Activated T-helper 17 cell treated with anti-CD3 and anti-CD28 coated beads, Interleukin-2, amount 50 U/mL, for 72 hours (primary cell): ENCODE measurements at regions not wholly inside any gene's neighbourhood (a gene's known extent, or its start where the extent isn't known, plus 50 kb on each side); places are given as distances from the start of the nearest gene placed in this dataset.

Source experiments
- ATAC-seq: fragments of 150-1000 bp; cut with Tn5 transposase; replicated peaks from 2 replicates; pipeline ENCODE4 v1.10.0; 2021; ENCODE audit warnings: mild to moderate bottlenecking, moderate library complexity
- H3K27ac Mint-ChIP-seq: one replicate; pipeline ENCODE4 v1.8.0; 2022; ENCODE audit warnings: mixed read lengths
- H3K27me3 Mint-ChIP-seq: one replicate; pipeline ENCODE4 v1.8.0; 2022; ENCODE audit warnings: mixed read lengths
- H3K36me3 Mint-ChIP-seq: one replicate; pipeline ENCODE4 v1.8.0; 2022; ENCODE audit warnings: low read depth, mild to moderate bottlenecking, mixed read lengths
- H3K4me1 Mint-ChIP-seq: one replicate; pipeline ENCODE4 v1.8.0; 2022; ENCODE audit warnings: mixed read lengths
- H3K4me3 Mint-ChIP-seq: one replicate; pipeline ENCODE4 v1.8.0; 2022; ENCODE audit warnings: mild to moderate bottlenecking, mixed read lengths
- H3K9me3 Mint-ChIP-seq: one replicate; pipeline ENCODE4 v1.8.0; 2022; ENCODE audit warnings: mixed read lengths

GRCh38 chr1:95991787-95992520 is 729.6 kb upstream of the PTBP2 start:
- Mint-ChIP-seq H3K4me1 (no peaks in the 10 kb centered on the region), H3K27me3 (no peaks in the 10 kb centered on the region), H3K27ac (no peak overlapping the region), H3K9me3 (peaks cover 4% of the 10 kb centered on the region), H3K36me3 (no peaks in the 10 kb centered on the region), H3K4me3 (no peak overlapping the region)
- no peak for ATAC-seq

GRCh38 chr1:95994643-95995042 is 726.9 kb upstream of the PTBP2 start:
- Mint-ChIP-seq H3K4me1 (no peaks in the 10 kb centered on the region), H3K27me3 (no peaks in the 10 kb centered on the region), H3K9me3 (no peaks in the 10 kb centered on the region), H3K27ac (no peak overlapping the region), H3K4me3 (no peak overlapping the region), H3K36me3 (no peaks in the 10 kb centered on the region)
- ATAC-seq = no peak

- Mint-ChIP-seq H3K36me3 (no peaks in the 10 kb centered on the region), H3K4me1 (no peaks in the 10 kb centered on the region), H3K9me3 (peaks cover 6% of the 10 kb centered on the region), H3K27ac (no peak overlapping the region), H3K4me3 (no peak overlapping the region), H3K27me3 (no peaks in the 10 kb centered on the region)
- ATAC-seq = no peak
These were observed 719.4 kb upstream of the PTBP2 start for GRCh38 chr1:96002201-96002600.

- ATAC-seq = no peak
- no peaks in the 10 kb centered on the region for H3K4me1 Mint-ChIP-seq
- no peaks in the 10 kb centered on the region for H3K36me3 Mint-ChIP-seq
- no peak overlapping the region for H3K27ac Mint-ChIP-seq
- H3K27me3 Mint-ChIP-seq = no peaks in the 10 kb centered on the region
- H3K9me3 Mint-ChIP-seq = peaks cover 6% of the 10 kb centered on the region
- H3K4me3 Mint-ChIP-seq = no peak overlapping the region
These were observed 718.3 kb upstream of the PTBP2 start for GRCh38 chr1:96002969-96003964.

GRCh38 chr1:96009831-96010434 is 711.7 kb upstream of the PTBP2 start:
- H3K9me3 Mint-ChIP-seq = peaks cover 12% of the 10 kb centered on the region
- no peaks in the 10 kb centered on the region for H3K4me1 Mint-ChIP-seq
- H3K27ac Mint-ChIP-seq = no peak overlapping the region
- no peak overlapping the region for H3K4me3 Mint-ChIP-seq
- ATAC-seq = no peak
- no peaks in the 10 kb centered on the region for H3K27me3 Mint-ChIP-seq
- no peaks in the 10 kb centered on the region for H3K36me3 Mint-ChIP-seq

GRCh38 chr1:96011606-96012005 is 710.0 kb upstream of the PTBP2 start:
- Mint-ChIP-seq H3K9me3 (peaks cover 10% of the 10 kb centered on the region), H3K36me3 (no peaks in the 10 kb centered on the region), H3K27ac (no peak overlapping the region), H3K4me1 (no peaks in the 10 kb centered on the region), H3K27me3 (no peaks in the 10 kb centered on the region), H3K4me3 (no peak overlapping the region)
- no peak for ATAC-seq

- H3K9me3 Mint-ChIP-seq = peaks cover 13% of the 10 kb centered on the region
- no peak overlapping the region for H3K27ac Mint-ChIP-seq
- H3K4me3 Mint-ChIP-seq = no peak overlapping the region
- H3K36me3 Mint-ChIP-seq = no peaks in the 10 kb centered on the region
- no peaks in the 10 kb centered on the region for H3K4me1 Mint-ChIP-seq
- no peak for ATAC-seq
- no peaks in the 10 kb centered on the region for H3K27me3 Mint-ChIP-seq
These were observed 705.4 kb upstream of the PTBP2 start for GRCh38 chr1:96016219-96016618.

GRCh38 chr1:96020378-96020777 is 701.2 kb upstream of the PTBP2 start:
- Mint-ChIP-seq H3K4me1 (no peaks in the 10 kb centered on the region), H3K4me3 (no peak overlapping the region), H3K36me3 (no peaks in the 10 kb centered on the region), H3K27ac (no peak overlapping the region), H3K9me3 (peaks cover 7% of the 10 kb centered on the region), H3K27me3 (no peaks in the 10 kb centered on the region)
- ATAC-seq = no peak

GRCh38 chr1:96025062-96025461 is 696.5 kb upstream of the PTBP2 start:
- Mint-ChIP-seq H3K4me3 (no peak overlapping the region), H3K4me1 (no peaks in the 10 kb centered on the region), H3K27me3 (no peaks in the 10 kb centered on the region), H3K9me3 (peaks cover 4% of the 10 kb centered on the region), H3K36me3 (no peaks in the 10 kb centered on the region), H3K27ac (no peak overlapping the region)
- ATAC-seq = no peak

- no peaks in the 10 kb centered on the region for H3K36me3 Mint-ChIP-seq
- peaks cover 4% of the 10 kb centered on the region for H3K9me3 Mint-ChIP-seq
- H3K27ac Mint-ChIP-seq = no peak overlapping the region
- H3K4me3 Mint-ChIP-seq = no peak overlapping the region
- no peaks in the 10 kb centered on the region for H3K27me3 Mint-ChIP-seq
- no peaks in the 10 kb centered on the region for H3K4me1 Mint-ChIP-seq
- ATAC-seq = no peak
These were observed 693.5 kb upstream of the PTBP2 start for GRCh38 chr1:96028071-96028470.

- Mint-ChIP-seq H3K27ac (no peak overlapping the region), H3K4me3 (no peak overlapping the region), H3K27me3 (no peaks in the 10 kb centered on the region), H3K4me1 (no peaks in the 10 kb centered on the region), H3K36me3 (no peaks in the 10 kb centered on the region), H3K9me3 (peaks cover 4% of the 10 kb centered on the region)
- ATAC-seq = no peak
These were observed 691.3 kb upstream of the PTBP2 start for GRCh38 chr1:96030312-96030711.

- ATAC-seq = no peak
- Mint-ChIP-seq H3K9me3 (peaks cover 4% of the 10 kb centered on the region), H3K27me3 (no peaks in the 10 kb centered on the region), H3K4me1 (no peaks in the 10 kb centered on the region), H3K27ac (no peak overlapping the region), H3K36me3 (no peaks in the 10 kb centered on the region), H3K4me3 (no peak overlapping the region)
These were observed 687.6 kb upstream of the PTBP2 start for GRCh38 chr1:96034006-96034405.

- no peaks in the 10 kb centered on the region for H3K27me3 Mint-ChIP-seq
- H3K36me3 Mint-ChIP-seq = no peaks in the 10 kb centered on the region
- peaks cover 4% of the 10 kb centered on the region for H3K9me3 Mint-ChIP-seq
- H3K4me3 Mint-ChIP-seq = no peak overlapping the region
- ATAC-seq = no peak
- no peaks in the 10 kb centered on the region for H3K4me1 Mint-ChIP-seq
- H3K27ac Mint-ChIP-seq = no peak overlapping the region
These were observed 684.8 kb upstream of the PTBP2 start for GRCh38 chr1:96036763-96037162.

- ATAC-seq = no peak
- Mint-ChIP-seq H3K9me3 (peaks cover 4% of the 10 kb centered on the region), H3K4me1 (no peaks in the 10 kb centered on the region), H3K4me3 (no peak overlapping the region), H3K27ac (no peak overlapping the region), H3K36me3 (no peaks in the 10 kb centered on the region), H3K27me3 (no peaks in the 10 kb centered on the region)
These were observed 682.9 kb upstream of the PTBP2 start for GRCh38 chr1:96038636-96039035.

- no peak for ATAC-seq
- Mint-ChIP-seq H3K36me3 (no peaks in the 10 kb centered on the region), H3K9me3 (peaks cover 4% of the 10 kb centered on the region), H3K4me1 (no peaks in the 10 kb centered on the region), H3K4me3 (no peak overlapping the region), H3K27ac (no peak overlapping the region), H3K27me3 (no peaks in the 10 kb centered on the region)
These were observed 681.7 kb upstream of the PTBP2 start for GRCh38 chr1:96039910-96040309.
